ENCODE measurements at regions not wholly inside any gene's neighbourhood (a gene's known extent, or its start where the extent isn't known, plus 50 kb on each side); places are given as distances from the start of the nearest gene placed in this dataset.

DNA sequence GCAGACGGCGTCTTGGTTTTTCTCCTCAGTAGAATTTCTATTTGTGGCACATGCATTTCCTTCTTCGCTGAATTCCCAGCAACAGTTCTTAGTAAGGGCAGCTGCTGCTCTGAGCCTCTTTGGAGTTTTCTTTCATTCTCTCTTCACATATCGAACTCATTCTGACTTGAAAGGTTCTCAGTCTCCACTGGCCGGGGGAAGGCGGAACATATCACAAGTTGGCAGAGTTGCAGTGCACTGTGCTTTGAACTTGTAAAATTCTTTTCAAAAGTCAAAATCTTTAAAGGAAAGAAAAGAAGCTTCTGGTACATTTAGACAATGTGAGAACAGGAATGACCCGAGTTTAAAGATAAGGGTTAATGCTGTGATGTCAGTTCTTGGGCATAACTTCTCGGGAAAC lies 286.1 kb upstream of the MAP3K7 start:
- Histone ChIP-seq H3K27ac (ENCODE audit: low read length) (no peak overlapping the region), H3K27me3 (ENCODE audit: low read depth, low read length) (no peaks in the 10 kb centered on the region), H3K9me3 (ENCODE audit: control insufficient read depth in 1 of 2, low read length in 2 of 2) (no peaks in the 10 kb centered on the region), H3K4me3 (ENCODE audit: low read depth in 1 of 2, low read length in 2 of 2) (no peak overlapping the region), H3K36me3 (ENCODE audit: control insufficient read depth in 1 of 2, insufficient read depth in 2 of 2, low read length in 2 of 2) (no peaks in the 10 kb centered on the region), H3K4me1 (ENCODE audit: control insufficient read depth in 1 of 2, insufficient read depth in 2 of 2, low read length in 2 of 2) (no peaks in the 10 kb centered on the region)

DNA sequence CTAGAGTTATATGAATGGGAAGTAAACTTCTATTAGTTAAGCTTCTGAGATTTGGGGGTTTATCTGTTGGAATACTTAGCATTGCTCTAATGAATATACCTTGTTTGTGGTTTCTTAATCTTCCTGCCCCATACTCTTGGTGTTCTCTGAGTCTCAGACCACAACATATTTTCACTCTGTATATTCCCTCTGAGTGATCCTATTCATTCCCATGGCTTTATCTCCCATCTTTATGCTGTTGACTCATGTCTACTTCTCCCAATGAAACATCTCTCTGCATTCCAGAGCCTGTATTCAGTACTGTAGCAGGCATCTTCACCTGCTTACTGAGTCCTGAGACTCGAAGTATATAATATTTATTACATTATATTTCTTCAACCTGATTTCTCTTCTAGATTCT lies 283.7 kb upstream of the MAP3K7 start:
- Histone ChIP-seq H3K27ac (ENCODE audit: low read length) (no peak overlapping the region), H3K27me3 (ENCODE audit: low read depth, low read length) (no peaks in the 10 kb centered on the region), H3K4me1 (ENCODE audit: control insufficient read depth in 1 of 2, insufficient read depth in 2 of 2, low read length in 2 of 2) (no peaks in the 10 kb centered on the region), H3K36me3 (ENCODE audit: control insufficient read depth in 1 of 2, insufficient read depth in 2 of 2, low read length in 2 of 2) (no peaks in the 10 kb centered on the region), H3K4me3 (ENCODE audit: low read depth in 1 of 2, low read length in 2 of 2) (no peak overlapping the region), H3K9me3 (ENCODE audit: control insufficient read depth in 1 of 2, low read length in 2 of 2) (no peaks in the 10 kb centered on the region)

DNA sequence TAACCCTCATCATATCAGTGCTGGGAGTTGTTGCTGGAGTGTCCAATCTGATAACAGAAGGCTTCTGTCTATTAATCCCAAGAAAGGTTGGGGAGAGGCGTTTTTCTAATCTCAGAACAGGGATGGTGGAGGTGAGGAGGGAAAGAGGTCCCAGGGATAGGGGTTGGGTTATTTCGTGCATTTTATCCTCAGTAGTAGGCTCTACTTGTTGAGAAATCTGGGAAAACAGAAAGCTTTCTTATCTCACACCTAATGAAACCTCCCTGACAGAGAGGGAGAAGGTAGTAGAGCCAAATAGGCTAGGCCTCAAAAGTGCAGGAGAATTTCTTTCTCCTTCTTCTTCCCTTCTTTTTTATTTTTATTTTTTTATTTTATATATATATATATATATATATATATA lies 281.8 kb upstream of the MAP3K7 start:
- no peaks in the 10 kb centered on the region for H3K4me1 ChIP-seq (ENCODE audit: control insufficient read depth in 1 of 2, insufficient read depth in 2 of 2, low read length in 2 of 2)
- no peak overlapping the region for H3K4me3 ChIP-seq (ENCODE audit: low read depth in 1 of 2, low read length in 2 of 2)
- no peaks in the 10 kb centered on the region for H3K27me3 ChIP-seq (ENCODE audit: low read depth, low read length)
- H3K27ac ChIP-seq (ENCODE audit: low read length): no peak overlapping the region
- no peaks in the 10 kb centered on the region for H3K36me3 ChIP-seq (ENCODE audit: control insufficient read depth in 1 of 2, insufficient read depth in 2 of 2, low read length in 2 of 2)
- H3K9me3 ChIP-seq (ENCODE audit: control insufficient read depth in 1 of 2, low read length in 2 of 2): no peaks in the 10 kb centered on the region

DNA sequence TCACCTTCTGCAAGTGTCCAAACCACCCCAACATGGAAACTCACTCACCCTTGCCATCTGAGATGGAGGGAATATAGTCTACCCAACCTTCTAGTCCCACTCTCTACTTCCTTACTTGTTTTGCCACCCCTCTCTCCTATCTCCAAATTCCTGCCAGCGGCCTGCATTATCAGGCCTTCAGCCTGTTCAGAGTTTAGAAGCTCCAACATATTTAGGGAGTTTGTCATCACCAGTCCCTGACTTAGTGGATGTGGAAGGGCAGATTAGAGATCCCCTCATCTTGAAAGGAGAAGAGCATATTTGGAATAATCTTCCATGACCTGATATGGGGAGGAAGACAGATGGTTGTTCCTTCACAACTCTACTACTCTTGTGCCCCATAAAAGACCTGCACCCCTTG lies 281.4 kb upstream of the MAP3K7 start:
- no peak overlapping the region for H3K27ac ChIP-seq (ENCODE audit: low read length)
- H3K9me3 ChIP-seq (ENCODE audit: control insufficient read depth in 1 of 2, low read length in 2 of 2): no peaks in the 10 kb centered on the region
- no peak overlapping the region for H3K4me3 ChIP-seq (ENCODE audit: low read depth in 1 of 2, low read length in 2 of 2)
- H3K4me1 ChIP-seq (ENCODE audit: control insufficient read depth in 1 of 2, insufficient read depth in 2 of 2, low read length in 2 of 2): no peaks in the 10 kb centered on the region
- H3K36me3 ChIP-seq (ENCODE audit: control insufficient read depth in 1 of 2, insufficient read depth in 2 of 2, low read length in 2 of 2): no peaks in the 10 kb centered on the region
- no peaks in the 10 kb centered on the region for H3K27me3 ChIP-seq (ENCODE audit: low read depth, low read length)

DNA sequence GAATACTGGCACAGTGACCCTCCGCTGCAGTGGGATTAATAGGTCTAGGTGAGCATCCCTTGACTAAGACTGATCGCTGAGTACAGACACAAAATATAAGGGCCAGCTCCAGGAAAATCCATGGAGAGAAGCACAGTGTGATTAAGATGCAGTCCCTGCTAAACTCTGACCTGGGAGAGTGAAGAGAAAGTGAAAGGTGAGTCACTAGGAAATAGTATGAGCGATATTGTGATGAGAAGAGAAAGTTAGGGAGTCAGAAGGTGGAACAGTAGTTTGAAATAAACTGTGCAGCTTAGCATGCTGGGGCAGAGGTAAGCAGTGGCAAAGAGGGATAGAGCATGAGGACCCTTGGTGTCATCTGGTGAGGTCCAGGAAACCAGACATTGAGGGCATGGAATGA lies 278.6 kb upstream of the MAP3K7 start:
- no peak overlapping the region for H3K27ac ChIP-seq (ENCODE audit: low read length)
- H3K9me3 ChIP-seq (ENCODE audit: control insufficient read depth in 1 of 2, low read length in 2 of 2): no peaks in the 10 kb centered on the region
- no peaks in the 10 kb centered on the region for H3K27me3 ChIP-seq (ENCODE audit: low read depth, low read length)
- no peaks in the 10 kb centered on the region for H3K4me1 ChIP-seq (ENCODE audit: control insufficient read depth in 1 of 2, insufficient read depth in 2 of 2, low read length in 2 of 2)
- no peak overlapping the region for H3K4me3 ChIP-seq (ENCODE audit: low read depth in 1 of 2, low read length in 2 of 2)
- H3K36me3 ChIP-seq (ENCODE audit: control insufficient read depth in 1 of 2, insufficient read depth in 2 of 2, low read length in 2 of 2): no peaks in the 10 kb centered on the region

DNA sequence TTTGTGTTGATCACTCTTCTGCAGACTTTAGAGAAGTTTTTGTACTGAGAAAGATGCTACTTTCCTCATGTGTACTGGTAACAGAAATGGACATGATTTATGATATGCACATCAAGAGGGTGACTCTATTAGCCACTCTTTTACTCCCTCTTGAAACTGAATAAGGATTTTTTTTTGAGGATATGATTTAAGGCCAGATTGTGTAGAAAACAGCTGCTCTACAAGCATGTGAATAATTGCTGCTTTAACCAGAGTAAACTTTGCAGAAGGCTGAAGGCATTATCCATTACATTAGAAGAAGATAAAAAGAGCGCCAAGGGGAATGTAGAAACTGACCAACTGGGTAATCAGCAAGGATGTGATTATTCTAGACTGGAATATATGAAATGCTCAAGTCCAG lies 276.2 kb upstream of the MAP3K7 start:
- Histone ChIP-seq H3K4me1 (ENCODE audit: control insufficient read depth in 1 of 2, insufficient read depth in 2 of 2, low read length in 2 of 2) (no peaks in the 10 kb centered on the region), H3K4me3 (ENCODE audit: low read depth in 1 of 2, low read length in 2 of 2) (no peak overlapping the region), H3K27ac (ENCODE audit: low read length) (no peak overlapping the region), H3K36me3 (ENCODE audit: control insufficient read depth in 1 of 2, insufficient read depth in 2 of 2, low read length in 2 of 2) (no peaks in the 10 kb centered on the region), H3K9me3 (ENCODE audit: control insufficient read depth in 1 of 2, low read length in 2 of 2) (no peaks in the 10 kb centered on the region), H3K27me3 (ENCODE audit: low read depth, low read length) (no peaks in the 10 kb centered on the region)

DNA sequence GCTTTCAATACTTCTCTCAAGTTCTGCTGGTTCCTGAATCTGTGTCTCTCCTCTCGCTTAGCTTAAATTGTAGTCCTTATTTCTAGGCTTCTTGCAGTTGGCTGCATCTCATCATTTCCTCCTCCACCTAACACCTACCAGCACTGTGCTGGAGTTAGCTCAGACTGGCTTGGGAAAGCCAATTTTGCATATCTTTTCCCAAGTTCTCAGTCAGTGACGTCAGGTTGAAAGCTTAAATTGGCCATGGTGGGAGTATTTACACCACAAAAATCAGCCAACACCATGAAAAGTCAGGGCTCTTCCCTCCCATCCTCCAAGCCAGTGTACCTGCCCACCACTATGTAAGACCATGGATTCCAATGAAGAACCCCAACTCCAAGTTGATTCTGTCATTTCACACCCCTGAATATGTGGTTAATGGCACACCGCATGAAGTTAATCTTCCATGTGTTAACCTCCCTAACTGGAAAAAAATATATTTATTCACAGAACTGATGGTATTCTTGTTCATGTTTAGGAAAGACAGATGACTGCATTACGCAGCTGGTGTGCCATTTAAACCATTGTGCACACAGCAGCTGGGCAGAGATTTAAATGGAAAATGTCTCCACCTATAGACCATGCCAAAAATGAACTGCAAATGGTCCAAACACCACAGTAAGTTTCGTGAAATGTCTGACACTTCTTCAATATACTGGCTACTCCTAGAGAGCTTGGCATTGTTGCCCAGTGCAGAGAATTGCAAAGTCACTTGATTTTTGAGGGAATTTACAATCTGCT lies 274.1 kb upstream of the MAP3K7 start:
- Histone ChIP-seq H3K36me3 (ENCODE audit: control insufficient read depth in 1 of 2, insufficient read depth in 2 of 2, low read length in 2 of 2) (no peaks in the 10 kb centered on the region), H3K27me3 (ENCODE audit: low read depth, low read length) (no peaks in the 10 kb centered on the region), H3K9me3 (ENCODE audit: control insufficient read depth in 1 of 2, low read length in 2 of 2) (no peaks in the 10 kb centered on the region), H3K4me1 (ENCODE audit: control insufficient read depth in 1 of 2, insufficient read depth in 2 of 2, low read length in 2 of 2) (no peaks in the 10 kb centered on the region), H3K4me3 (ENCODE audit: low read depth in 1 of 2, low read length in 2 of 2) (no peak overlapping the region), H3K27ac (ENCODE audit: low read length) (no peak overlapping the region)

DNA sequence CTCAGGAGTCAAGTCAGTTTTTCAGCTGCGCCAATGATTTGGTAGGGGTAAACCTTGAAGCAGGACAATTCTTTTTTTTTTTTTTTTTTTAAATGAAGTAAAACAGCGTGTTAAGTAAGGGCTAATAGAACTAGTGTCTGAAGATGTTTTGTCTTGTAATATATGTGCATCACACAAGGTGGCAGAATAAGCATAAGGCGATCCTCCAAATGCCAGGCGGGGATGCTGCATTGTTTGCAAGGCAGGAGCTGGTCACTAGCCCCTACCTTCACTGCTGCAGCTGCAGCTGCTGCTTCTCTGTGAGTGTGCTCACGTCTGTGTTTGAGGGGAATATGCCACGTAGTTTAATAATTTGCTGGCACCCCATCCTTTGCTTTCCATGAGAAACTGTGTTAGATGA lies 272.7 kb upstream of the MAP3K7 start:
- Histone ChIP-seq H3K36me3 (ENCODE audit: control insufficient read depth in 1 of 2, insufficient read depth in 2 of 2, low read length in 2 of 2) (no peaks in the 10 kb centered on the region), H3K9me3 (ENCODE audit: control insufficient read depth in 1 of 2, low read length in 2 of 2) (no peaks in the 10 kb centered on the region)

DNA sequence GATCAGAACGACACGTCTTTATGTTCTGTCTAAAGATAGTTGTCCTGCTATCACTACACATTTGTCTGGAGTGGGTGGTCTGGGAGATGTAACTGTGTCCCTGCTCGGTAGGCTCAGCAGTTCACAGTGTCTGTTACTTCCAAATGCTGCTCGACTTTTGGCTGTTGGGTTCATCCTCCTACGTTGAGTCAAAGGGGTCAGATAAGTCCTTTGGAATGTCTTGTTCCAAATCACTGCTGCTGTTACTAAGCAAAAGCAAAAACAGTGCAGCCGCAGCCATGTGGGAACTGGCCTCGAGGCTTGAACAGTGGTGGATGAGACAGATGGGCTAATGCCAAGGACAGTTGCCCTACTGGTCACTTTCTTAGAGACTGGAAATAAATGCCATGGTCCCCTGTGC lies 272.2 kb upstream of the MAP3K7 start:
- no peak overlapping the region for H3K27ac ChIP-seq (ENCODE audit: low read length)
- no peak overlapping the region for H3K4me3 ChIP-seq (ENCODE audit: low read depth in 1 of 2, low read length in 2 of 2)
- no peaks in the 10 kb centered on the region for H3K4me1 ChIP-seq (ENCODE audit: control insufficient read depth in 1 of 2, insufficient read depth in 2 of 2, low read length in 2 of 2)
- no peaks in the 10 kb centered on the region for H3K36me3 ChIP-seq (ENCODE audit: control insufficient read depth in 1 of 2, insufficient read depth in 2 of 2, low read length in 2 of 2)
- H3K27me3 ChIP-seq (ENCODE audit: low read depth, low read length): no peaks in the 10 kb centered on the region
- no peaks in the 10 kb centered on the region for H3K9me3 ChIP-seq (ENCODE audit: control insufficient read depth in 1 of 2, low read length in 2 of 2)

More for the DNA sequence above, 272.7 kb upstream of the MAP3K7 start:
- no peaks in the 10 kb centered on the region for H3K27me3 ChIP-seq (ENCODE audit: low read depth, low read length)
- no peak overlapping the region for H3K27ac ChIP-seq (ENCODE audit: low read length)
- H3K4me3 ChIP-seq (ENCODE audit: low read depth in 1 of 2, low read length in 2 of 2): no peak overlapping the region
- no peaks in the 10 kb centered on the region for H3K4me1 ChIP-seq (ENCODE audit: control insufficient read depth in 1 of 2, insufficient read depth in 2 of 2, low read length in 2 of 2)

DNA sequence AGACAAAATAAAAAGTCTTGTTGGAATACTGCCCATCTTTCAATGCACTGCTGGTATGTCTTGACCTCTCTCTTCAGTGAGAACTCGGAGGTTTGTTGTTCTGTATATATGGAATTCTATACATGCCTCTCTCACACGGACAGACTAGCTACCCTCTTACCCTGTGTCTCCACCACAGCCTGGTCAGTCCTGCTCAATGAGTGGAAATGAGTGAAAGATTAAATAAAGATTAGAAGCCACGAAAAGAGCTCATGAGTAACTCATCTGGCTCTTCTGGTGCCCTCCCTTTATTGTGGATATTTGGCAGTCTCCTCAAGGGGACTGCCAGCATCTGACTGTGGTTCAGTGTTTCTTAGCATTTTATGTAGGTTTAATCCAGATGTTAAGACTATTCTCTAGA lies 262.8 kb upstream of the MAP3K7 start:
- Histone ChIP-seq H3K4me3 (ENCODE audit: low read depth in 1 of 2, low read length in 2 of 2) (no peak overlapping the region), H3K4me1 (ENCODE audit: control insufficient read depth in 1 of 2, insufficient read depth in 2 of 2, low read length in 2 of 2) (no peaks in the 10 kb centered on the region), H3K36me3 (ENCODE audit: control insufficient read depth in 1 of 2, insufficient read depth in 2 of 2, low read length in 2 of 2) (no peaks in the 10 kb centered on the region), H3K9me3 (ENCODE audit: control insufficient read depth in 1 of 2, low read length in 2 of 2) (no peaks in the 10 kb centered on the region), H3K27ac (ENCODE audit: low read length) (no peak overlapping the region), H3K27me3 (ENCODE audit: low read depth, low read length) (no peaks in the 10 kb centered on the region)

DNA sequence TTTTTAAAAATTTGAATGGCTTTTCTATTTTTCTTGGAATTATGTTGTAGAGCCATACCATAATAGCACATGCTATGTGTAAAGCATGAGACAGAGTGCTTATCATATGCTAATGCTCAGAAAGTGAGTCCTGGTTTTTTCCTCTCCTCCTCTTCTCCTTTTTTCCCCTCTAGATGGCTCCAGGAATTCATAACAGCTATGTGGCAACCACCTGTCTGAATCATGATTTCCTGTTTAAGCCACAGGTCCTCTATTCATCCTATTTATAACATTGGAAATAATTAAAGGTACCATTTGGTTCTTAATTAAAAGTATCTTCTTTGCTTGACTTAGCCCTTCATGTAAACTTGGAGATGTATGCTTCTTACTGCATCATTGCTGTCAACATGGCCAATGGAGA lies 260.0 kb upstream of the MAP3K7 start:
- Histone ChIP-seq H3K27ac (ENCODE audit: low read length) (no peak overlapping the region), H3K4me1 (ENCODE audit: control insufficient read depth in 1 of 2, insufficient read depth in 2 of 2, low read length in 2 of 2) (no peaks in the 10 kb centered on the region), H3K4me3 (ENCODE audit: low read depth in 1 of 2, low read length in 2 of 2) (no peak overlapping the region), H3K9me3 (ENCODE audit: control insufficient read depth in 1 of 2, low read length in 2 of 2) (no peaks in the 10 kb centered on the region), H3K27me3 (ENCODE audit: low read depth, low read length) (no peaks in the 10 kb centered on the region), H3K36me3 (ENCODE audit: control insufficient read depth in 1 of 2, insufficient read depth in 2 of 2, low read length in 2 of 2) (no peaks in the 10 kb centered on the region)

DNA sequence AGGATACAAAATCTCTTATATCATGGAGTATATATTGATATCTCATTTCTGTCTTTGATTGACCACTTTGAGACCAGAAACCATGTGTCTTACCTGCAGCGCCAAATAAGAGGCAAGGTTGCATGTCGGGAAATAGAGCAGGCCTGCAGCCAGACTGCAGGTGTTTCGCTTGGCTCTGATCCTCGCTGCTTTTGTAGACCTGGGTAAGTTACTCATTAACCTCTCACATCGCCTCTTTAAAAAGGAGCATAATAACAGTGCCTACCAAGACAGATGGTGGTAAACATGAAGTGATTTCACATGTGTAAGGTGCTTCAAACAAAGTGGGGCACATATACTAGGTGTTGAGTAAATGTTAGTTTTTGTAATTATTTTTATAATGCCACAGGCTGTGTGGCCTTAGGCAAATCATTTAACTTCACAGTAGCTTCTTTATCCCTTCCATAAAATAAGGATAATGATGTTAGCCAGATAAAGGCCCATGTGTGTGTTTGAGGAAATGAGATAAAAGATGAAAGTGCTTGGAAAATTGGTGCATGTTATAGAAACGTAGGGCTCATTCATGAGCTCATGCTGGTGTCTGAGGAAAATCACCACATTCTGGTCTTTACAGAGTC lies 248.8 kb upstream of the MAP3K7 start:
- no peaks in the 10 kb centered on the region for H3K9me3 ChIP-seq (ENCODE audit: control insufficient read depth in 1 of 2, low read length in 2 of 2)
- H3K4me1 ChIP-seq (ENCODE audit: control insufficient read depth in 1 of 2, insufficient read depth in 2 of 2, low read length in 2 of 2): no peaks in the 10 kb centered on the region
- no peaks in the 10 kb centered on the region for H3K27me3 ChIP-seq (ENCODE audit: low read depth, low read length)
- no peaks in the 10 kb centered on the region for H3K36me3 ChIP-seq (ENCODE audit: control insufficient read depth in 1 of 2, insufficient read depth in 2 of 2, low read length in 2 of 2)
- H3K27ac ChIP-seq (ENCODE audit: low read length): no peak overlapping the region
- no peak overlapping the region for H3K4me3 ChIP-seq (ENCODE audit: low read depth in 1 of 2, low read length in 2 of 2)

Measured in muscle layer of duodenum (tissue), 2 donors.